Effector memory CD4-positive, alpha-beta T cell (primary cell): ENCODE measurements at regions not wholly inside any gene's neighbourhood (a gene's known extent, or its start where the extent isn't known, plus 50 kb on each side); places are given as distances from the start of the nearest gene placed in this dataset.

Experiments used
- DNase-seq, 3 donors: peaks; one replicate each; pipeline ENCODE4 v3.0.0-alpha.2; 2020
- H3K27ac ChIP-seq: 2 replicates; pipeline ENCODE4 v1.7.0; 2013; ENCODE audit warnings: mild to moderate bottlenecking, low read length, moderate library complexity; ENCODE audit not compliant: insufficient read depth, poor library complexity, severe bottlenecking
- H3K27me3 ChIP-seq: replicated peaks from 2 replicates; pipeline ENCODE4 v1.7.0; 2013; ENCODE audit warnings: mild to moderate bottlenecking, low read length; ENCODE audit not compliant: insufficient read depth, control insufficient read depth, poor library complexity, severe bottlenecking
- H3K36me3 ChIP-seq: 2 replicates; pipeline ENCODE4 v1.7.0; 2013; ENCODE audit warnings: mild to moderate bottlenecking, low read length, moderate library complexity; ENCODE audit not compliant: control insufficient read depth, insufficient read depth
- H3K4me1 ChIP-seq: 2 replicates; pipeline ENCODE4 v1.7.0; 2013; ENCODE audit warnings: low read length, mild to moderate bottlenecking; ENCODE audit not compliant: control insufficient read depth, insufficient read depth, poor library complexity, severe bottlenecking
- H3K4me3 ChIP-seq: 2 replicates; pipeline ENCODE4 v1.7.0; 2013; ENCODE audit warnings: low read length, low read depth, mild to moderate bottlenecking; ENCODE audit not compliant: insufficient read depth, poor library complexity, severe bottlenecking
- H3K9me3 ChIP-seq: 2 replicates; pipeline ENCODE4 v1.7.0; 2013; ENCODE audit warnings: mild to moderate bottlenecking, low read length, moderate library complexity; ENCODE audit not compliant: control insufficient read depth

DNA sequence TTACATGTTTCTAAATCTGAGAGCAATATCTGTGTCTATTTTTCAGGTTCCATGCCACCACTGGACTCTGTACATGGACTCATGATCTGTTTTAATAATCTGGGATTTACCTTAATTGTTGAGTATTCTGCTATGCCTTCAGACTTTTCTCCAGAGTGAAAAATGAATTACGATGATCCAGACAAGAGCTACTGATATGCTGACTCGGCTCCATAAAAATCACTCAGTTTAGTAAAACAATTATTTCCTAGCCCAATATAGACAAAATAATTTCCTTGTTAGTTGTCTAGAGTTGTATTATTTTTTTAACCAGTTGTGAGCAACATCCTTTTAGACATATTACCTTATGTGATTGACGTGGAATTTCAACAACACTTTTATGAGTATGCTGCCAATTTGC lies 736.8 kb downstream of the RFPL4B start:
- Histone ChIP-seq H3K4me3 (no peak overlapping the region), H3K36me3 (no peaks in the 10 kb centered on the region), H3K4me1 (no peaks in the 10 kb centered on the region), H3K27ac (no peak overlapping the region), H3K27me3 (no peaks in the 10 kb centered on the region), H3K9me3 (no peaks in the 10 kb centered on the region)
- no peak for DNase-seq

DNA sequence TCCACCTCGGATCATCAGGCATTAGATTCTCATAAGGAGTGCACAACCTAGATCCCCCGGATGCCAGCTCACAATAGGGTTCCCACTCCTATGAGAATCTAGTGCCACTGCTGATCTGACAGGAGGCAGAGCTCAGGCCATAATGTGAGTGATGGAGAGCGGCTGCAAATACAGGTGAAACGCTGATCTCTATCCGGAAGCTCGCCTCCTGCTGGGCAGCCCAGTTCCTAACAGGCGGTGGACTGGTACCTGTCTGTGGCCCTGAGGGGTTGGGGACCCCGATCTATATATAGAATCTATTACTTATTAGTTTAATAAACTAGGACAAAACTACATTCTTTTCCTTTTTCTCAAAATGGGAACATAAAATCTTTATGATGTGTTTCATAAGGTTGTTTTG lies 741.9 kb downstream of the RFPL4B start:
- no peak overlapping the region for H3K27ac ChIP-seq
- H3K4me3 ChIP-seq: no peak overlapping the region
- H3K4me1 ChIP-seq: no peaks in the 10 kb centered on the region
- no peaks in the 10 kb centered on the region for H3K36me3 ChIP-seq
- H3K27me3 ChIP-seq: no peaks in the 10 kb centered on the region
- no peak for DNase-seq
- H3K9me3 ChIP-seq: no peaks in the 10 kb centered on the region

DNA sequence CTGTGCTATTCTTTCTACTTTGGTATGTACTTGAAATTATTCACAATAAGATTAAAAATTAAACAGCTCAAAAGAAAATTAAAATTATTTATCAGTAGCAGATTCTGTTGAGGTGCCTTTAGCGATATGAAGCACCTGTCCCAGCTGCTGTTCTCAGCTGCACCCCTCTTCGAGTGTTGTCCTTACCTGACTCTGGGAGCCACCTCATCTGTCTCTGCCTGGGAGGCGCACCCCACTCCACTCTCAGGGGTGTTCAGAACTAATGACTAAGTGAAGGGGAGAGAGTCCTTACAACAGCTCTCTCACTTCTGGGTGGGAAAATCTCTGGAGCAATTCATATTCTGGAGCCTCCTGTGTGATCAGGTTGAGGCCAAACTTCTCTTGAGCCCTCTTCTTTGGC lies 745.7 kb downstream of the RFPL4B start:
- DNase-seq: no peak
- H3K4me3 ChIP-seq: no peak overlapping the region
- H3K4me1 ChIP-seq: no peaks in the 10 kb centered on the region
- no peaks in the 10 kb centered on the region for H3K9me3 ChIP-seq
- H3K36me3 ChIP-seq: no peaks in the 10 kb centered on the region
- no peak overlapping the region for H3K27ac ChIP-seq
- H3K27me3 ChIP-seq: no peaks in the 10 kb centered on the region

DNA sequence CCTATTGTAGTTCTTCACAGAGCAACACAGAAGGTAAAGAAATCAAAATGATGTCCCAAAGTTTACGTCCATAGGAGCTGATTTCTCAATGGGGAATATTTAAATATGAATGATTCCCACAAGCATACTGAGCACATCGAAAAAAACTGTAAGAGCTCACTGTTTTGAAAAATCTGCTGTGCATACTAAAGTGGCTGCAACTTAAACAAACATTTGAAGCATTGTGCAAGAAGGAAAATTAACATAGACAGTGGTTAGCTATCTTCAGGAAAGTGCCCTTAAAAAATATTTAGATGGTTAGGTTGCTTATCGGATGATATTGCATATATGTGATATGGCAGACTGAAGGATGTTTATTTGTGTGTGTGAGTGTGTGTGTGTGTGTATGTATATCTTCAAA lies 747.6 kb downstream of the RFPL4B start:
- no peak overlapping the region for H3K27ac ChIP-seq
- no peaks in the 10 kb centered on the region for H3K36me3 ChIP-seq
- H3K27me3 ChIP-seq: no peaks in the 10 kb centered on the region
- H3K4me3 ChIP-seq: no peak overlapping the region
- H3K9me3 ChIP-seq: no peaks in the 10 kb centered on the region
- H3K4me1 ChIP-seq: no peaks in the 10 kb centered on the region
- DNase-seq: no peak

DNA sequence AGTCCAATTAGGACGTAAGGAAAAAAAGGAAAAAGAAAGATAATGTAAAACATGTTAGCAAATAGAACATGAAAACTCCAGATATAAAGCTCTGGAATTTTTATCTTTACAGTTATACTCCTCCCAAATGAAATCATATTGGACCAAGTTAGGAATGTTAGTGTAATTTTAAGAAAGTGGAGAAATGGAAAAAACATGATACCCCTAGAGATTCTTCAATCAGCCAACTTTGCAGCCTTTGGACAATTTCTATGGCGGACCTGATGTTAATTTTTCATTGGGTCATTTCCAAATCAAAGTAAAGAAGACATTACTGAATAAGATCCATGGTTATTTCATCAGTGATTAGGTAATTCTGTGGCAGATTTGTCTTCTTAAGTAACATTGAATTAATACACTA lies 748.7 kb downstream of the RFPL4B start:
- no peaks in the 10 kb centered on the region for H3K27me3 ChIP-seq
- H3K27ac ChIP-seq: no peak overlapping the region
- H3K36me3 ChIP-seq: no peaks in the 10 kb centered on the region
- no peak for DNase-seq
- H3K4me1 ChIP-seq: no peaks in the 10 kb centered on the region
- no peak overlapping the region for H3K4me3 ChIP-seq
- H3K9me3 ChIP-seq: no peaks in the 10 kb centered on the region

DNA sequence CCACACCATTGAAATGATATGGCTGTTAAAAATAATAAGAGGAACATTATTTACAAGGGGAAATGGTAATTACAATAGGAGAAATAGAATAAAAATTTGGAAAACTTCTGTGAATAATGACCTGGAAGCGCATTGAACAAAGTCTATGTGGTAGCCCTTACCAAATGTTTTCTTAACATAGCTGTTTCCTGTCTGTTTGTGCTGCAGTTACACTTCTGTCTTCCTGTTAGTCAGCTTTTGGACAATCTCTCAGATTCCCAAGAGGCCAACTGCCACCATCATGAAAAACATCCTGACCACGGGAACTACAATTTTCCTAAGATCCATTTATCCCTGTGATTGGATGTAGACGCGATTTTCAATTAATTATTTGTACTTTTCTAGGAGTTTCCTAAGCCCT lies 754.4 kb upstream of the MARCKS start:
- no peak for DNase-seq
- Histone ChIP-seq H3K27me3 (no peaks in the 10 kb centered on the region), H3K27ac (no peak overlapping the region)

DNA sequence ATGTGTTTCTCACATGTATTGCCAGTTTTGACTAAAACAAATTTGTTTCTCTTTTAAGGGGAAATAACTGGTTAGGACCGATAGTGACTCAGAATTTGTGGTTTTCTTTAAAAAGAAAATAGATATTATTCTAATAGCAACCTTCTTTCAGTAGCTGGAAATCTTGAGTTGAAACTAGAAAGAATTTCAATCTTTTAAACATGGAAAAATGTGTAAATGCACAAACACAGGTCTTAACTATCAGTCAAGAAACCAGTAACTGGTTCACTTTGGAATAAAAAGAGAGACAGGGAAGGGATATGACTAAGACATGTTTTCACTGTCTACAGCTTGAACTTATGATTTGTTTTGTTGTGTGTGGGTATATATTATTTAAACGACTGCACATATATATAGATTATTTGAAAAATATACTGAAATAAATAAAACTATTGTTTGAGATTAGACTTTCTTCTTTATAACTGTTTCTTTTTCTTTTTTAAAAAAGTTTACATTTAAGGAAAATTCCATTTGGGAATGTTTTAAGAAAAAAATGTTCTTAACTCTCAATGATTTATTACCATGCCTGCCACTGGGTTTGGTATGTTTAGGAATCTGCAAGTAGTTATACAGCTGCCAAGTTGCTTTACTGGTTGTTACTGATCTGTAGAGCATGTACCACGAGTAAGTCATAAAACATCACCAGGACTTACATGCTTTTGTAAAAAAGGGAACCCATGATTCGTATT lies 753.3 kb upstream of the MARCKS start:
- H3K36me3 ChIP-seq: no peaks in the 10 kb centered on the region
- H3K4me1 ChIP-seq: no peaks in the 10 kb centered on the region
- DNase-seq: no peak
- H3K27me3 ChIP-seq: no peaks in the 10 kb centered on the region
- H3K27ac ChIP-seq: no peak overlapping the region
- no peaks in the 10 kb centered on the region for H3K9me3 ChIP-seq
- no peak overlapping the region for H3K4me3 ChIP-seq

More for the DNA sequence above, 754.4 kb upstream of the MARCKS start:
- Histone ChIP-seq H3K9me3 (no peaks in the 10 kb centered on the region), H3K4me1 (no peaks in the 10 kb centered on the region), H3K4me3 (no peak overlapping the region), H3K36me3 (no peaks in the 10 kb centered on the region)

DNA sequence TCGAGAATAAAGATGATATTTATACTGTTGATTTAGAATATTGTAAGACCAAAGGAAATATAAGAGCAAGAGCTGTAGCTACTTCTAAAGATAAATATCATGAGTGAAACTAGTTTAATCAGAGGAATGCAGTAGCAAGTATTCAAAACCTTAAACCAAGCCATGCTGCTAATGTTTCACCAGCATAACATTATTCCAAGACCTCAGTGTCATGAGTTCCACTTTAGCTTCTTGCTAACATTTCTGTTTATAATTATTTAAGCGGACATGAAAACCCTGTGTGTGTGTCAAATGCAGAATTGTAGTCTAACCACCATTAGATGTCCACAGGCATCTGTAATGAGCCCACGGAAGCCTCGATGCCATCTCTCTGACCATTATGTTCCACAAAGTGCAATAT lies 752.6 kb upstream of the MARCKS start:
- no peaks in the 10 kb centered on the region for H3K4me1 ChIP-seq
- H3K36me3 ChIP-seq: no peaks in the 10 kb centered on the region
- H3K4me3 ChIP-seq: no peak overlapping the region
- H3K27ac ChIP-seq: no peak overlapping the region
- H3K9me3 ChIP-seq: no peaks in the 10 kb centered on the region
- no peak for DNase-seq
- H3K27me3 ChIP-seq: no peaks in the 10 kb centered on the region

DNA sequence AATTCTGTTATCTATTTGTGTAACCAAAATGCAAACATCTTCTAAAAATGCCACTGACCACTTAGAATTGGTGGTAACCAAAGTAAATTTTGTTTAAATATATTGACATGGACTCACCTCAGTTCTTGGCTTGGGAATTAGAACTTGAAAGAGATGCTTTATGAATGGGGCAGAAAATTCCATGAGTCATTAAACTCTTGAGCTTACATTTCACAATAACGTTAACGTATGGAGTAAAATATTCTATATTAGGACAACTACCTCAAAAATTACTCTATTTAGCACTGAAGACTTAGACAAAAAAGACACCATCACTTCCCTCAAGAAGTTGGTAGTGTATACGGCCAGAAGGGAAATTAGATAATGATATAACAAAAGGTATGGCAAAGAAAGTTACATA lies 752.2 kb upstream of the MARCKS start:
- H3K27me3 ChIP-seq: no peaks in the 10 kb centered on the region
- H3K4me1 ChIP-seq: no peaks in the 10 kb centered on the region
- H3K36me3 ChIP-seq: no peaks in the 10 kb centered on the region
- no peak overlapping the region for H3K27ac ChIP-seq
- DNase-seq: no peak
- no peaks in the 10 kb centered on the region for H3K9me3 ChIP-seq
- H3K4me3 ChIP-seq: no peak overlapping the region

DNA sequence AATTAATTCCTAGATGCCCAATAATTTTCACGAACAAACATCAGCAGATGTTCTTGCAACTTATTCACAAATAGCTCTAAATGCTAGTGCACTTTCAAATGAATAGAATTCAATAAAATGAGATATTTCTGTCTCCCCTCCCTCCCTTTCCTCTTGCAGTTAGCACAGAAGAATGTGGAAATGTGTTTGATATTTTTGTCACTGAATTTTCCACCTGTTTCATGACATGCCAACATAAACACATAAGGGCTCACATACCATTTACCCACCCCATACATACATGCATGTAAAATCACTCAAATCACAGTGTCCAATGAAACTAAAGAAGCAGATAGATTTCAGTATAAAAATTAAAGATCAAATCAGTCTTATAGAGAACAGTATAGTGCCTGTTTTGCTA lies 746.9 kb upstream of the MARCKS start:
- no peaks in the 10 kb centered on the region for H3K36me3 ChIP-seq
- H3K27me3 ChIP-seq: no peaks in the 10 kb centered on the region
- H3K4me3 ChIP-seq: no peak overlapping the region
- H3K9me3 ChIP-seq: no peaks in the 10 kb centered on the region
- H3K4me1 ChIP-seq: no peaks in the 10 kb centered on the region
- DNase-seq: no peak
- no peak overlapping the region for H3K27ac ChIP-seq
